ENCODE measurements at regions not wholly inside any gene's neighbourhood (a gene's known extent, or its start where the extent isn't known, plus 50 kb on each side); places are given as distances from the start of the nearest gene placed in this dataset.
"Not testable (repeated sequence)": the region's sequence is repeated elsewhere in the genome, so short reads cannot be mapped to it uniquely, and the experiment has no call there.

DNA sequence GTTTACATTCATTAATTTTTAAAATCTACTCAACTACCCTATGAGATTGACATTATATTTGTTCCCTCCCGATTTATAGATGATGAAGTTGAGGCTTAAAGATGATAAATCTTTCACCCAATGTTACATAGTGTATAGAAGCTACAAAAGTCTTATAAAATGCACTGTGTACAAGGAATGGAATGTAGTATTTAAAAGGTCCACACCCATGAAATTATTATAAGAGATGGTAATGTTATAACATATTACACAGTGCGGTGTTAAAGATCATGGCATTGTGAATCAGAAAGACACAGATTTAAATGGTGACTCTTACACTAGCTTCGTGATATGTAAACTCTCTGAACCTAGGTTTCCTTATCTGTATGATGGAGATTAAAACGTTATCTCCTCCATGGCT lies 141.6 kb upstream of the CHD1 start:
- Histone ChIP-seq H3K9ac (ENCODE audit: low read length) (no peak overlapping the region), H3K4me1 (ENCODE audit: control insufficient read depth, insufficient read depth, low read length) (no peaks in the 10 kb centered on the region), H3K36me3 (ENCODE audit: control insufficient read depth, insufficient read depth, low read length) (no peaks in the 10 kb centered on the region), H3K4me3 (ENCODE audit: low read length) (no peak overlapping the region), H3K27me3 (ENCODE audit: control insufficient read depth, insufficient read depth, low read length) (no peaks in the 10 kb centered on the region), H3K9me3 (ENCODE audit: control insufficient read depth, low read length) (no peaks in the 10 kb centered on the region)

DNA sequence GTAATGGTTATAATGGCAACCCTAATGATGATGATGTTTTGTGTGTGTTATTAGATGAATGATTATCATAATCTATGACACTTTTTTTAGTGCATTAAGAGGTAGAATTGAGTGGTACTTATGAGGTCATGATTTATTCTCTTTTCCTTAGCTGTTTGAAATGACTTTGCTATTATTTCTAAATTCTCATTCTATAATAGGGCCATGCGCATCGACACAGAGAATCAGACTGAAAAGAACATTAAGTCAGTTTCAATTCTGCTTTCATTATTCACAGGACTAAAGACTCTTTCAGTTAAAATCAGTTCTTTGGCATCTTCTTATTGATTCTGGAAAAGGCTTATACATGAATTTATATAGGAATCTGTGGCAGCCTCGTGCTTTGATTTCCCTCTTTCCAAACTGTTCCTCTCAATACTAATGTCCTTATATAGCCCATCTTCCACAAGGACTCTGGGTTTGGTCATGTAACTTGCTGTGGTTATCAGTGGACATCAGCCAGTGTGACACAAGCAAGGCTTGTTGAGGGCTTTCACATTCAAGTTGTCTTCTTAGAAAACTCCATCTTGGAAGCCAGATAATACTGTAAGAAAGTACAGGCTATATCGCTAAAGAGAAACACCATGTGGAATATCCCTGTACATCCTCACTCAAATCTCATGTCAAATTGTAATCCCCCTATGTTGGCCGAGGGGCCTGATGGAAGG lies 140.3 kb upstream of the CHD1 start:
- Histone ChIP-seq H3K36me3 (ENCODE audit: control insufficient read depth, insufficient read depth, low read length) (no peaks in the 10 kb centered on the region), H3K9ac (ENCODE audit: low read length) (no peak overlapping the region), H3K27me3 (ENCODE audit: control insufficient read depth, insufficient read depth, low read length) (no peaks in the 10 kb centered on the region), H3K4me3 (ENCODE audit: low read length) (no peak overlapping the region), H3K4me1 (ENCODE audit: control insufficient read depth, insufficient read depth, low read length) (no peaks in the 10 kb centered on the region), H3K9me3 (ENCODE audit: control insufficient read depth, low read length) (no peaks in the 10 kb centered on the region)

DNA sequence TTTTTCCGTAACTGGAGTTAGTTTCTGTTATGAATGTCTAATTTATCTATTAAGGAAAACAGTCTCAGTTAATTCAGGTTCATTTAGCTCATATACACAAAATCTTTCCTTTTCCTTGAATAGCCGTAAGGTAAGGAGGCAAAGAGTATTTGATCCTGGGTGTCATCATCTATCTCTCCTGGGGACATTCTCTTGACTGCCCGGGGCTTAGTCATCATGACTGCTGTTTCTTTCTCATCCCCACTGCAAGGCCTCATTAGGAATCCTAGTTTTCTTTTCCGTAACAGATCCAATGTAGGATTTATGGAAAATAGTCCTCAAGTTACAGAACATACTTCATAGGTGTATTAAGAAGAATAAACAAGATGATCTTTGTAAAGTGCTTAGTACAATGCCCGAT lies 134.9 kb upstream of the CHD1 start:
- Histone ChIP-seq H3K4me1 (ENCODE audit: control insufficient read depth, insufficient read depth, low read length) (no peaks in the 10 kb centered on the region), H3K36me3 (ENCODE audit: control insufficient read depth, insufficient read depth, low read length) (no peaks in the 10 kb centered on the region), H3K9ac (ENCODE audit: low read length) (no peak overlapping the region), H3K4me3 (ENCODE audit: low read length) (no peak overlapping the region), H3K9me3 (ENCODE audit: control insufficient read depth, low read length) (no peaks in the 10 kb centered on the region), H3K27me3 (ENCODE audit: control insufficient read depth, insufficient read depth, low read length) (no peaks in the 10 kb centered on the region)

DNA sequence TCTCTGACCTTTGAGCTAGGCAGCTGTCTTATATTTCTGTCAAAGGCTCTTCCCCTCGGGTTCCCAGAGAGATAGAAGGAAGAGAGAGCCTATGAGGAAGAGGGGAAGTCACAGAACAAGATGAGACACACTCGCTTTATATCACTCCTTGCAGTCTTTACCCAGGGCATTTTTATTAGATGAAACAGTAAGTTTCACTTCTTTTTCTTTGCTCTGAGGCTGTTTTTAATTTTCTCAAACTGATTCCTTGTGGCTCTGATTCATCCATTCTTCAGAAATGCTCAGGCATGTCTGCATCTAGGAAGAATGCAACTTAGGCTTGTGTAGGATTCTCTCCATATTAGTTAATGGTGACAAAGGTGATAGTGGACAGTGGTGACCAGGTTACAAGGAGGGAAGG lies 132.9 kb upstream of the CHD1 start:
- Histone ChIP-seq H3K27me3 (ENCODE audit: control insufficient read depth, insufficient read depth, low read length) (no peaks in the 10 kb centered on the region), H3K4me3 (ENCODE audit: low read length) (no peak overlapping the region), H3K4me1 (ENCODE audit: control insufficient read depth, insufficient read depth, low read length) (no peaks in the 10 kb centered on the region), H3K9ac (ENCODE audit: low read length) (no peak overlapping the region), H3K9me3 (ENCODE audit: control insufficient read depth, low read length) (no peaks in the 10 kb centered on the region), H3K36me3 (ENCODE audit: control insufficient read depth, insufficient read depth, low read length) (no peaks in the 10 kb centered on the region)

DNA sequence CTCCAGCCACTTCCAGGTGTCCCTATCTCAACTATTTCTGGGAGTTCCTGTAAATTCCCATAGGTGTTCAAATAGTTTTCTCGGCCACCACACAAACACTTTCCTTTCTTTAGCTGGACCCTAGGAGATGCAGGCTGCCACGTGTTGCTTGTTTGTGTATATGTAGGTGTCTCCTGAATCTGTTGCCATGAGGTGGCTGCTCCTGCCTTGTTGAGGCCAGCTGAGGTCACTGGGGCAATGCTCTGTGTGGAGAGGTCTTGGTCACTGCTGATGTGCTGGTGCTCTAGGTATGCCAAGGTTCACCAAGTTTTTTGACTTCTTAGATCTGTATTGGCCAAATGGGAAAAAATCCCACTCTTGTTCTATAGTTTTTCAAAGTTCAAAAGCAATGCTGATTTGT lies 132.5 kb upstream of the CHD1 start:
- no peaks in the 10 kb centered on the region for H3K27me3 ChIP-seq (ENCODE audit: control insufficient read depth, insufficient read depth, low read length)
- no peaks in the 10 kb centered on the region for H3K9me3 ChIP-seq (ENCODE audit: control insufficient read depth, low read length)
- no peak overlapping the region for H3K4me3 ChIP-seq (ENCODE audit: low read length)
- H3K36me3 ChIP-seq (ENCODE audit: control insufficient read depth, insufficient read depth, low read length) = no peaks in the 10 kb centered on the region
- no peak overlapping the region for H3K9ac ChIP-seq (ENCODE audit: low read length)
- no peaks in the 10 kb centered on the region for H3K4me1 ChIP-seq (ENCODE audit: control insufficient read depth, insufficient read depth, low read length)

DNA sequence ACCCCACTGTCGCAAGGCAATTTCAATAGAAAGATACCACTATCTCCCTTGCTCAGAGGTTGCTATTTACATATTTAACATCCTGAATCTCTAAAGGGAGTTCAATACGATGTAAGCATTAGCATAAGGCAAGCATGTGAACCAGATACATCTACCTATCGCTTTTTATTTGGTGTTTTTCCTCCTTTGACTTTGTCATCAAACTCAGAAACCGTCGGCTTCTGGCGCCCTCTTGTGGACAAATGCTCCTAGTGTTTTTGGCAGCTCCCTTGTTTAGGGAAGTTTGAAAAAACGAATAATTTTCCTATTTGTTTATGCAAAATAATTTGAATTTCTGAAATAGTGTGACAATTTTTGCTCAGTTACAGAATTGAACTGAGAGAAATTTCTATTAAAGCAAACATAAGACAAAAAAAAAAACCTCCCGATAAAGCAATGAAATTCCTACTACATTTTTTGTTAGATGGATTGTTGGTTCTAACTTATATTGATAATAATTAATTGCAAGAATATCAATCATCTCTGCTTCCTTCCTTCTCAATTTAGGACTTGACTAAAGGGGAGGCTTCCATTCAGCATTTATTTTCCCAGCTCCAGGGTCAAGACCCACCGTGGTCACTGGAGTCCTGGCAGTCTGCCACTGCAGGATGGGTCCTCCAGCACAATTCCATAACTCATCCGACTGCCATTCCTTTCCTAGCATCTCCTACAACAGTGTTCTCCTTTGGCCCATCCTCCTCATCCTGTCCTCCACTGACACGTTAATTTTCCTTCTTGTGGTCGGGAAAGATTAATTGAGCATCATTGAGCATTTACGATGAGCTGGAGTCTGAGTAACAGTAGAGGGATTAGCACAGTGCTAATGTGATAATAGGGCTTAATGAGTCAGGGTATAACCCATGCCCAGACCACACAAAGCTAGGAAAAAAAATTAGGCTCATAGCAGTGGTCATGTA lies 131.8 kb upstream of the CHD1 start:
- H3K4me1 ChIP-seq (ENCODE audit: control insufficient read depth, insufficient read depth, low read length) = no peaks in the 10 kb centered on the region
- H3K36me3 ChIP-seq (ENCODE audit: control insufficient read depth, insufficient read depth, low read length) = no peaks in the 10 kb centered on the region
- no peak overlapping the region for H3K4me3 ChIP-seq (ENCODE audit: low read length)
- no peaks in the 10 kb centered on the region for H3K9me3 ChIP-seq (ENCODE audit: control insufficient read depth, low read length)
- H3K9ac ChIP-seq (ENCODE audit: low read length) = no peak overlapping the region
- H3K27me3 ChIP-seq (ENCODE audit: control insufficient read depth, insufficient read depth, low read length) = no peaks in the 10 kb centered on the region

DNA sequence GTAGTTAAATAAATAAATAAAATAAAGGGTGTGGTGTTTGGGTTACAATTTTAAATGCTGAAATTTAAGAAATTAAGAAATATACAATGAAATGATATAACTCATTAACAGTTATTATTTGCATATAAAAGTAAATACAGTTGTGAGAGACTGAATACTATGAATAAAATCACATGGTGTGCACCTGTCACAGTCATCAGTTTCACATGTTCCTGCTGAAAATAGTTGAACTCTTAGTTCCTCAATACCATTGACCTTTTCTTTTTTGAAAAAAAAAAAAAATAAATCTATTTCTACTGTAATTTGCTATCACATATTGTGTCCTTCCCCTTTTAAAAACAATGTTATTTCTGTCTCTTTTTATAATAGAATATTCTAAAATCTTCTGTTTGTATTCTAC lies 130.9 kb upstream of the CHD1 start:
- no peak overlapping the region for H3K9ac ChIP-seq (ENCODE audit: low read length)
- no peaks in the 10 kb centered on the region for H3K4me1 ChIP-seq (ENCODE audit: control insufficient read depth, insufficient read depth, low read length)
- no peaks in the 10 kb centered on the region for H3K27me3 ChIP-seq (ENCODE audit: control insufficient read depth, insufficient read depth, low read length)
- no peaks in the 10 kb centered on the region for H3K36me3 ChIP-seq (ENCODE audit: control insufficient read depth, insufficient read depth, low read length)
- no peaks in the 10 kb centered on the region for H3K9me3 ChIP-seq (ENCODE audit: control insufficient read depth, low read length)
- H3K4me3 ChIP-seq (ENCODE audit: low read length) = no peak overlapping the region

DNA sequence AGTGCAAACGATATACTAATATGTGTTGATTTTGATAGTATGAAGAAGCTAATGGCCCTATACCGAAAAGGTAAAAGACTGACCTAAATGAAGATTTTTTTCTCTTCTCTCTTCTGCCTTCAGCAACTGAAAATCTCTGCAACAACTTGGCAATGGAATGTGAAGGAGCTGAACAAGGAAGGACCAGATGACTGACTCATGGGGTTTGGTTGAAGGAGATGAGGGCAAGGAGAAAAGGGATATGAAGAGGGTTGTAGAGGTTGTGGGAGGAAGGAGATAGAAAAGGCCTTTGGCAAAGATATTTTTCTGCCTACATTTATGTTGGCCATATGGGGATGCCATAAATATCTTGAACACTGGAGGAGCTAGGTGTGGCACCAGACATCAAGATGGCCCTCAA lies 129.7 kb upstream of the CHD1 start:
- no peaks in the 10 kb centered on the region for H3K9me3 ChIP-seq (ENCODE audit: control insufficient read depth, low read length)
- no peaks in the 10 kb centered on the region for H3K4me1 ChIP-seq (ENCODE audit: control insufficient read depth, insufficient read depth, low read length)
- H3K36me3 ChIP-seq (ENCODE audit: control insufficient read depth, insufficient read depth, low read length) = no peaks in the 10 kb centered on the region
- no peak overlapping the region for H3K9ac ChIP-seq (ENCODE audit: low read length)
- H3K27me3 ChIP-seq (ENCODE audit: control insufficient read depth, insufficient read depth, low read length) = no peaks in the 10 kb centered on the region
- H3K4me3 ChIP-seq (ENCODE audit: low read length) = no peak overlapping the region

DNA sequence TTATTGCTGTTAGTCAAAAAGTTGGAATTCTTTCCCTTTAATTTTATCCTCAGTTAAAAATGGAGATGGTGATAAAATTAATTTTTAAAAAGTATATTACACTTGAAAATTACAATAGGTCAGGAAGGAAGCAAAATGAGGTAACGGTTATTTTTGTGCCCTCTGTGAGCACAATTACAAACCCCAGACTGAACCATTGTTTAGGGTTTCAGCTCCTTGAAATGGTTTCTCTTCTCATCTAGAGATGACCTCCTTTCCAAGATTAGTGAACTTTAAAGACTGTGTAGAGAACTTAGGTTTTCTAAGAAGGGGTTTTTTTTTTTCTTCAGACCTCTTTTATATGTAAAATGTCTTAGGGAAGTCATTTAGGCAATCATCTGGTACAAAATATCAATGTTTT lies 126.2 kb upstream of the CHD1 start:
- no peak overlapping the region for H3K4me3 ChIP-seq (ENCODE audit: low read length)
- H3K9ac ChIP-seq (ENCODE audit: low read length) = no peak overlapping the region
- H3K27me3 ChIP-seq (ENCODE audit: control insufficient read depth, insufficient read depth, low read length) = no peaks in the 10 kb centered on the region
- H3K36me3 ChIP-seq (ENCODE audit: control insufficient read depth, insufficient read depth, low read length) = no peaks in the 10 kb centered on the region
- H3K4me1 ChIP-seq (ENCODE audit: control insufficient read depth, insufficient read depth, low read length) = no peaks in the 10 kb centered on the region
- no peaks in the 10 kb centered on the region for H3K9me3 ChIP-seq (ENCODE audit: control insufficient read depth, low read length)

DNA sequence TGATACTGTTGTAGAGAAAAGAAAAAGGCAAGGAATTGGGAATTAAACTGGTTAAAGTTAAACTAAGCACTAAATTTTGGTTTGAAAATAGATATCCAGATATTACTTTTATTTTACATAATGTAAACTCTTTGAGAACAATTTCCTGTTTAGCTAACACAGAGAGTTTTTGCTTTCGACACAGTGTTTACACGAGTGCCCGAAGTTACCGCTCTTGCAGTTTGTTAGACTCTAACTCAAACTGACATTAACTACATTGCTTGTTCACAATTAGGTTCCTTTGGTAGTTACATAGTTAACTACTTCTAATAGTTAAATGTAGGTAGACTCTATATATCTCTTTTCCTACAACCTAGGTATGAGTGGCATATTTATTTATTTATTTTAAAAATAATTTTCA lies 117.1 kb upstream of the CHD1 start:
- Histone ChIP-seq H3K36me3 (ENCODE audit: control insufficient read depth, insufficient read depth, low read length) (no peaks in the 10 kb centered on the region), H3K4me3 (ENCODE audit: low read length) (no peak overlapping the region), H3K9ac (ENCODE audit: low read length) (peak overlapping the region; percentile 28), H3K9me3 (ENCODE audit: control insufficient read depth, low read length) (no peaks in the 10 kb centered on the region), H3K4me1 (ENCODE audit: control insufficient read depth, insufficient read depth, low read length) (peaks cover 4% of the 10 kb centered on the region), H3K27me3 (ENCODE audit: control insufficient read depth, insufficient read depth, low read length) (no peaks in the 10 kb centered on the region)

DNA sequence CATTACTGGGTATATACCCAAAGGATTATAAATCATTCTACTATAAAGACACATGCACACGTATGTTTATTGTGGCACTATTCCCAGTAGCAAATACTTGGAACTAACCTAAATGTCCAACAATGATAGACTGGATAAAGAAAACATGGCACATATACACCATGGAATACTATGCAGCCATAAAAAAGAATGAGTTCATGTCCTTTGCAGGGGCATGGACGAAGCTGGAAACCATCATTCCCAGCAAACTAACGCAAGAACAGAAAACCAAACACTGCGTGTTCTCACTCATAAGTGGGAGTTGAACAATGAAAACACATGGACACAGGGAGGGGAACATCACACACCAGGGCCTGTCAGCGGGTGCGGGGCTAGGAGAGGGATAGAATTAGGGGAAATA lies 114.5 kb upstream of the CHD1 start:
- not testable (repeated sequence) for H3K36me3 ChIP-seq (ENCODE audit: control insufficient read depth, insufficient read depth, low read length); H3K9ac ChIP-seq (ENCODE audit: low read length); H3K4me1 ChIP-seq (ENCODE audit: control insufficient read depth, insufficient read depth, low read length); H3K9me3 ChIP-seq (ENCODE audit: control insufficient read depth, low read length); H3K4me3 ChIP-seq (ENCODE audit: low read length); H3K27me3 ChIP-seq (ENCODE audit: control insufficient read depth, insufficient read depth, low read length)

DNA sequence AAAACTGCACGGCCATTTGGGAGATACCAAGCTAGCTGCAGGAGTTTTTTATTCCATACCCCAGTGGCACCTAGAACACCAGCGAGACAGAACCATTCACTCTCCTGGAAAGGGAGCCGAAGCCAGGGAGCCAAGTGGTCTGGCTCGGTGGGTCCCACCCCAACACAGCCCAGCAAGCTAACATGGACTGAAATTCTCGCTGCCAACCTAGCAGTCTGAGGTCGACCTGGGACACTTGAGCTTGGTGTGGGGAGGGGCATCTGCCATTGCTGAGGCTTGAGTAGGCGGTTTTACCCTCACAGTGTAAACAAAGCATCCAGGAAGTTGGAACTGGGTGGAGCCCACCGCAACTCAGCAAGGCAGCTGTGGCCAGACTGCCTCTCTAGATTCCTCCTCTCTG lies 108.9 kb upstream of the CHD1 start:
- Histone ChIP-seq H3K4me1 (ENCODE audit: control insufficient read depth, insufficient read depth, low read length) (peaks cover 30% of the 10 kb centered on the region), H3K36me3 (ENCODE audit: control insufficient read depth, insufficient read depth, low read length) (no peaks in the 10 kb centered on the region), H3K27me3 (ENCODE audit: control insufficient read depth, insufficient read depth, low read length) (no peaks in the 10 kb centered on the region), H3K9ac (ENCODE audit: low read length) (no peak overlapping the region), H3K4me3 (ENCODE audit: low read length) (no peak overlapping the region), H3K9me3 (ENCODE audit: control insufficient read depth, low read length) (no peaks in the 10 kb centered on the region)

All from mucosa of stomach (tissue), 1 donor.